CD1c-positive myeloid dendritic cell (primary cell): ENCODE measurements at regions not wholly inside any gene's neighbourhood (a gene's known extent, or its start where the extent isn't known, plus 50 kb on each side); places are given as distances from the start of the nearest gene placed in this dataset.
"Not testable (repeated sequence)": the region's sequence is repeated elsewhere in the genome, so short reads cannot be mapped to it uniquely, and the experiment has no call there.

Experiments
- DNase-seq: peaks from one replicate; pipeline ENCODE4 v3.0.0-alpha.2; 2016; ENCODE audit errors: extremely low spot score

- no peak for DNase-seq
Observed at GRCh38 chr5:60488466-60489130, 211.4 kb downstream of the DEPDC1B start.

DNA sequence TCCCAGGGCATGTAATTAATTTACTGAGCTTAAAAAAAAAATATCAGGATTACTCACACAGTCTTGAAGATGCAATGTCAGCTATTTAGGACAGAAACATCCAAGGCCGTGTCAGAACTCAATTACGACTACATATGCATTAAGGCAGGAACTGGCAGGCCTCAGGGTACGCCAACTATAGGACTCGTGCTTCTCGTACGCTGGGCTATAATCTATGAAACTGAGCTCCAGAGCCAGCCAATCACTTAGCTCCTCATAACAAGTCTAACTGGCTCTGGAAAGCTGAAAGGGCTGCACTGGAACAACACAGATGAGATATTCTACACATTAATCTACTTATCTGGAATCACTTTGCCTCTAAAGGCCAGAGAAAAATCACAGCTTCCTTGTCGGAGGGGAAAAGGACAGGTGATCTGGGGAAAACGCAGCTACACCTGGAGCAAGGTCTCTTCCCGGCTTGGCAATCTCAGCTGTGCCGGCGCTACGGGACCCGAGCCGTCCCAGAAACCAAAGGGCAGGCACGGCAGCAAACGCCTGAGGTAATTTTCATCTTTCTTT, 212.0 kb downstream of the DEPDC1B start:
- DNase-seq, result no peak

GRCh38 chr5:60487476-60487875, 212.5 kb downstream of the DEPDC1B start:
- no peak for DNase-seq

DNA sequence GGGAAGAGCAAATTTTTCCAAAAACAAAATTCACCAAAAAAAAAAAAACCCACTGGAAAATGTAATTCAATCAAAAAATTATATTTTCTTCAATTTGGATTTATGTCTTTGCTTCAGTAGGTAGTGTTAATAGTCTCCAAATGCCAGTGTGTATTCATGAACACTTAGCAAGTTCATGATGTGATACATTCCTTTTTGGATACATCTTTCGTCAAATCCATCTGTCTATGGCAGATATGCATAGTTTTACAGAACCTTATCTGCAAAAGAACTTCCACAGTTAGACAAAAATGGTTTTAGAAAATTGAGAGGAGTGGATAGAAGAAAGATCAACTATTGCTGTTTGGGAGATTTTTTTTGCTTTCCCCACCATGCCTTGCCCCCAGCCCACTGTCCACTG, 214.6 kb downstream of the DEPDC1B start:
- no peak for DNase-seq

DNA sequence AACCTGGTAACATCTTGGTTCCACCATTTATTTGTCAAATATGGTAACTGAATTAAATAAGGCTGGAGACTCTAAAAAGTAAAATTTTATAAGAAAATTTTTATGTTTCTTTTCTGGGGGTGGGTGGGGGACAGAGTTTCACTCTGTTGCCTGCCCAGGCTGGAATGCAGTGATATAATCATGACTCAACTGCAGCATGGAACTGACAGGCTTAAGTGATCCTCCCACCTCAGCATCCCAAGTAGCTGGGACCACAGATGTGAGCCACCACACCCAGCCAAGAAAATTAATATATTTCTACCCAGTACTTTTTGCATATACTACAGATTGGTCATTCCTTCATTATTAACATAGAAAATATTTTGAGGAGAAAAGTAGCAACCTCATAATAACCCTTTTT, 216.9 kb downstream of the DEPDC1B start:
- DNase-seq, result no peak

DNA sequence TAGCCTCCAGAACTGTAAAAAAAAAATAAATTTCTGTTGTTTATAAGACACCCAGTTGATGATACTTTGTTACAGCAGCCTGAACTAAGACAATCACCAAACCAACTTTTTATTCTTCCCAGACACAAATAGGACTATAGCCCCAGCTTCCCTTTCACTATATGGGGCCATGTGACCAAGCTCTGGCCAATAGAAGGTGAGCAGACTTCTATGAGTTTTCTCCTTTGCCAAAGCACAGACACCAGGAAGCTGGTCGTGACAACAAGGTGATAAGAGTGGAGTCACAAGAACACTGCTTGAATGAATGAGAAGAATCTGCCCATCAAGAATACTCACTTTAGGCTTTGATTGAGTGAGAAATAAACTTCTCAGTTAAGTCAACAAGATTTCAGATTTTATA, 217.7 kb downstream of the DEPDC1B start:
- no peak for DNase-seq

GRCh38 chr5:60479542-60479941, 220.4 kb downstream of the DEPDC1B start:
- no peak for DNase-seq

GRCh38 chr5:60477849-60478248, 222.1 kb downstream of the DEPDC1B start:
- DNase-seq, result no peak

DNA sequence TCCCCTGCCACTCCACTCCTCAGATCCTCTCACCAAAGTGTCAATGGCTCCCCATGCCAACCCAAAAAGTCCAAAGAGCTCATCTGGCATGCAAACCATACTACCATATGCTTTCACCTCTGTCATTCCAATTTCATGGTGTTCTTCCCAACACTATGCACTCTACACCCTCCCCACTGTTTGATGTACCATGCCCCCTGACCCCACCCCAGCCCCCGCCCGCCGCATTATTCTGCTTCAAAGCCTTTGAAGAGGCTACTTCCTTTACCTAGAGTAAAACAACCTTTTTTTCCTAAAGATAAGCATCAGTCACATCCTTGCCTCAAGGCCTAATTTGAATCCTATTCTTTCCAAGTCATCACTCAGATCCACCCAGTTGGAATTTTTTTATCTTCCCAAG, 226.3 kb downstream of the DEPDC1B start:
- DNase-seq, result no peak

GRCh38 chr5:60473027-60473426, 226.9 kb downstream of the DEPDC1B start:
- not testable (repeated sequence) for DNase-seq

GRCh38 chr5:60470881-60471280, 229.1 kb downstream of the DEPDC1B start:
- DNase-seq, result no peak

DNA sequence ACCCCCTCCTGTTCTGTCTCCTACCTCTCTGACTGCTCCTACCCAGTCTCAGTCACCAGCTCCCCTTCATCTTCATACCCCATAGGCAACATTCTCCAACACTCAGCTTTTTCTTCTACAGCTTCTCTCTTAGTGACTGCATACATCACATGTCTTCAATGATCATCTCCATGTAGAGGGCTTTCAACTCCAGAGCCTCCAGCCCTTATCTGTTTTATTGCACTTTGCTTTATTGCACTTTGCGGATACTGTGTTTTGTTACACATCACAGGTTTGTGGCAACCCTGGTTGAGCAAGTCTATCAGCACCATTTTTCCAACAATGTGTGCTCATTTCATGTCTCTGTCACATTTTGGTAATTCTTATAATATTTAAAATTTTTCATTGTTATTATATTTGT, 230.7 kb downstream of the DEPDC1B start:
- no peak for DNase-seq

DNA sequence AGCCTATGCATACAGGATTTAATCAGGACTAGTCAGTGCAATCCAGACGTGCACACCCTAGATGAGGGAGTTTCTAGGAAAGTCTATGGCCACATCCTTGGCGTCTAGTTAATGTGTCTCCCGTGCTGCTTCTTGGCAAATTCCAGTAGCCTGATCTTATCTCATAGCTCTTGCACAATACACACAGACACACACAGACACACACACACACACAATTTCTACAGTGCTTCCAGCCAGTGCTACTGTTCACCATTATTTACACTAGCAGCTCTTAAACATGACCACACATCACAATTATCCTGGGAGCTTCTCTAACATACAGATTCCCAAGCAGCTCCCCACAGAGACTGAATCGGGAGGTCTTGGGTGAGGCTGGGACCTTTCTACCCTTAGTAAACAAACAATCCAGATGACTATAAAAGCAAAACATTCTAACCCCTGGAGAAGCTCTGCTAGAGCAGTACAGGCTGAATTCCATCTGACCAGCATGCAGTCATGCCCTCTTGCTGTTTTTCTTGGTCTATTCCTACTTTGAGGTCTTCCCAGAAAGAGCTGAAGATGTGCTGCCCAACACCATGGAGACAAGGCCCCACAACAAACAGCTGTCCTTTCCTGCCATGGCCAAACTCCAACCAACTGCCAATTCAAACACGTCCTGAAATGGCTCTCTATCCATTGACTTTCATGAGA, 236.6 kb downstream of the DEPDC1B start:
- no peak for DNase-seq

GRCh38 chr5:60458666-60459065, 241.3 kb downstream of the DEPDC1B start:
- no peak for DNase-seq

- no peak for DNase-seq
Observed at GRCh38 chr5:60457233-60457632, 242.7 kb downstream of the DEPDC1B start.

- DNase-seq, result no peak
Observed at GRCh38 chr5:60455589-60455988, 244.4 kb downstream of the DEPDC1B start.

GRCh38 chr5:60454277-60454676, 245.7 kb downstream of the DEPDC1B start:
- not testable (repeated sequence) for DNase-seq

GRCh38 chr5:60453186-60453976, 246.6 kb downstream of the DEPDC1B start:
- DNase-seq, result no peak

GRCh38 chr5:60448600-60448999, 251.4 kb downstream of the DEPDC1B start:
- no peak for DNase-seq

DNA sequence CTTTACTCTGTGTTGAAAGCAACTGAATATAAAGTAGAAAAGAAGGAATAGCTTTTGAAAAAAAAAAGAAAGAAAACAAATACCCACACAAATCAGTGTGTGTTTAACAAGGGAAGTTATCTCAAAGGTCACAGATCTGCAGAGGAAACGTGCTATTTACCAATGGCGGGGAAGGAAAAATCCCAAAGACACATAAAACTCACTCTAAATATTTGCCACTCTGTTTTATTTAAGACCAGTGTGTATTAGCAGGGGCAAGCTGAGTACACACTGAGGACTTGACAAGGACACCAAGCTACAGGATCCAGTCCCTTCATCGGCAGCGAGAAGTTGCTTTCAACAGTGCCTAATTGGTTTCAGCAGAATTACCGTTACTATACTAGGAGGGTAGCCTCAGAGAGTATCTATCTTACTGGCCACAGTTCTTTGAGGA, 252.5 kb downstream of the DEPDC1B start:
- DNase-seq, result no peak

GRCh38 chr5:60446917-60447316, 253.0 kb downstream of the DEPDC1B start:
- DNase-seq, result no peak

DNA sequence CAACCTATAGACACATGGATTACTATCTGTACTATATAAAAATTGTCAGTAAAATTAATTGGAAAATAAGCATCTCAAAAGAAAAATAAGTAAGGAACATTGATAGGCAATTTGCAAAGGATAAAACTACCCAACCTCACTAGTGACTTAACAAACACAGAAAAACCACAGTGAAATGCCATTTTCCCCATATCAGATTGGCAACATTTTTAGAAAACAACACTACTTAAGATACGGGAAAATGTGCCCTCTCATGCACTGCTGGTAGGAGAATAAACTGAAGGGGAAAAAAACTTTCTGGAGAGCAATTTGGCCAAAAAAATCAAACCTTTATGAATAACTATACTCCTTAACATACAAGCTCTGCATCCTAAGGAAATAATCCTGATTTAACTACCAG, 254.0 kb downstream of the DEPDC1B start:
- no peak for DNase-seq
